ENCODE measurements at regions not wholly inside any gene's neighbourhood (a gene's known extent, or its start where the extent isn't known, plus 50 kb on each side); places are given as distances from the start of the nearest gene placed in this dataset.
"Not testable (repeated sequence)": the region's sequence is repeated elsewhere in the genome, so short reads cannot be mapped to it uniquely, and the experiment has no call there.

GRCh38 chr1:88461007-88461406 is 223.1 kb upstream of the PKN2 start:
- DNase-seq (ENCODE audit: low read depth in 2 of 2) = no peak

GRCh38 chr1:88462096-88462487 is 222.0 kb upstream of the PKN2 start:
- no peak for DNase-seq (ENCODE audit: low read depth in 2 of 2)

- DNase-seq (ENCODE audit: low read depth in 2 of 2) = no peak
Observed at GRCh38 chr1:88462488-88463261, 221.4 kb upstream of the PKN2 start.

- no peak for DNase-seq (ENCODE audit: low read depth in 2 of 2)
Observed at GRCh38 chr1:88463401-88463985, 220.6 kb upstream of the PKN2 start.

- DNase-seq (ENCODE audit: low read depth in 2 of 2) = no peak
Observed at GRCh38 chr1:88466011-88466410, 218.1 kb upstream of the PKN2 start.

GRCh38 chr1:88466899-88467580 is 217.0 kb upstream of the PKN2 start:
- no peak for DNase-seq (ENCODE audit: low read depth in 2 of 2)

GRCh38 chr1:88472298-88472697 is 211.8 kb upstream of the PKN2 start:
- DNase-seq (ENCODE audit: low read depth in 2 of 2) = no peak

- no peak for DNase-seq (ENCODE audit: low read depth in 2 of 2)
Observed at GRCh38 chr1:88472714-88473113, 211.4 kb upstream of the PKN2 start.

- no peak for DNase-seq (ENCODE audit: low read depth in 2 of 2)
Observed at GRCh38 chr1:88474555-88475304, 209.3 kb upstream of the PKN2 start.

- no peak for DNase-seq (ENCODE audit: low read depth in 2 of 2)
Observed at GRCh38 chr1:88484881-88485280, 199.2 kb upstream of the PKN2 start.

GRCh38 chr1:88488237-88488636 is 195.8 kb upstream of the PKN2 start:
- DNase-seq (ENCODE audit: low read depth in 2 of 2) = no peak

GRCh38 chr1:88490676-88491075 is 193.4 kb upstream of the PKN2 start:
- DNase-seq (ENCODE audit: low read depth in 2 of 2) = no peak

- no peak for DNase-seq (ENCODE audit: low read depth in 2 of 2)
Observed at GRCh38 chr1:88499671-88500070, 184.4 kb upstream of the PKN2 start.

- no peak for DNase-seq (ENCODE audit: low read depth in 2 of 2)
Observed at GRCh38 chr1:88502886-88503285, 181.2 kb upstream of the PKN2 start.

GRCh38 chr1:88503646-88504045 is 180.4 kb upstream of the PKN2 start:
- no peak for DNase-seq (ENCODE audit: low read depth in 2 of 2)

GRCh38 chr1:88504601-88505000 is 179.5 kb upstream of the PKN2 start:
- no peak for DNase-seq (ENCODE audit: low read depth in 2 of 2)

- DNase-seq (ENCODE audit: low read depth in 2 of 2) = no peak
Observed at GRCh38 chr1:88509379-88509778, 174.7 kb upstream of the PKN2 start.

- DNase-seq (ENCODE audit: low read depth in 2 of 2) = no peak
Observed at GRCh38 chr1:88514544-88515060, 169.5 kb upstream of the PKN2 start.

- DNase-seq (ENCODE audit: low read depth in 2 of 2) = not testable (repeated sequence)
Observed at GRCh38 chr1:88517499-88517898, 166.6 kb upstream of the PKN2 start.

- DNase-seq (ENCODE audit: low read depth in 2 of 2) = no peak
Observed at GRCh38 chr1:88519156-88519555, 164.9 kb upstream of the PKN2 start.

- no peak for DNase-seq (ENCODE audit: low read depth in 2 of 2)
Observed at GRCh38 chr1:88523854-88524528, 160.1 kb upstream of the PKN2 start.

- DNase-seq (ENCODE audit: low read depth in 2 of 2) = no peak
Observed at GRCh38 chr1:88526456-88526855, 157.6 kb upstream of the PKN2 start.

Measured in stimulated activated CD8-positive, alpha-beta memory T cell treated with anti-CD3 and anti-CD28 coated beads, Interleukin-2, amount 100 ng/mL, for 48 hours (primary cell).